ENCODE measurements at regions not wholly inside any gene's neighbourhood (a gene's known extent, or its start where the extent isn't known, plus 50 kb on each side); places are given as distances from the start of the nearest gene placed in this dataset.

- TF ChIP-seq CTCF (IDR thresholded peaks at IDR 0.05; ENCODE audit: insufficient read depth, low read length, poor library complexity, severe bottlenecking) (no peak), EZH2phosphoT487 (conservative IDR thresholded peaks at IDR 0.05; ENCODE audit: low read length) (no peak)
Observed at GRCh38 chr9:90368928-90369327, 273.7 kb downstream of the DIRAS2 start.

Data from SU-DHL-6 (cell line).